ENCODE measurements at regions not wholly inside any gene's neighbourhood (a gene's known extent, or its start where the extent isn't known, plus 50 kb on each side); places are given as distances from the start of the nearest gene placed in this dataset.

DNA sequence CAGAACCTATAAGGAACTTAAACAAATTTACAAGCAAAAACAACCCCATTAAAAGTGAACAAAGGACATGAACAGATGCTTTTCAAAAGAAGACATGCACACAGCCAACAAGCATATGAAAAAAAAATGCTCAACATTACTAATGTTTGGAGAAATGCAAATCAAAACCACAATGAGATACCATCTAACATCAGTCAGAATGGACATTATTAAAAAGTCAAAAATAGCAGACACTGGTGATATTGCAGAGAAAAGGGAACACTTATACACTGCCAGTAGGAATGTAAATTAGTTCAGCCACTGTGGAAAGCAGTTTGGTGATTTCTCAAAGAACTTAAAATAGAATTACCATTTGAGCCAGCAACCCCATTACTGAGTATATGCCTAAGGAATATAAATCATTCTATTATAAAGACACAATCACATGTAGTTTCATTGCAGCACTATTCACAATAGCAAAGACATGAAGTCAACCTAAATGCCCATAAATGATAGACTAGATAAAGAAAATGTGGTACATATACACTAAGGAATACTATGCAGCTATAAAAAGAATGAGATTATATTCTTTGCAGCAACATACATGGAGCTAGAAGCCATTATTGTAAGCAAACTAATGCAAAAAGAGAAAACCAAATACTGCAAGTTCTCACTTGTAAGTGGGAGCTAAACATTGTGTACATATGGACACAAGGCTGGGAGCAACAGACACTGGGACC is 1509.4 kb downstream of the TECRL start:
- Mint-ChIP-seq H3K36me3 (ENCODE audit: low read depth) (no peaks in the 10 kb centered on the region), H3K27ac (no peak overlapping the region), H3K4me3 (no peak overlapping the region), H3K4me1 (ENCODE audit: low read depth) (no peaks in the 10 kb centered on the region), H3K27me3 (no peaks in the 10 kb centered on the region), H3K9me3 (peaks cover 29% of the 10 kb centered on the region)
- intact Hi-C loops (cut with micrococcal nuclease), result no loop called here

DNA sequence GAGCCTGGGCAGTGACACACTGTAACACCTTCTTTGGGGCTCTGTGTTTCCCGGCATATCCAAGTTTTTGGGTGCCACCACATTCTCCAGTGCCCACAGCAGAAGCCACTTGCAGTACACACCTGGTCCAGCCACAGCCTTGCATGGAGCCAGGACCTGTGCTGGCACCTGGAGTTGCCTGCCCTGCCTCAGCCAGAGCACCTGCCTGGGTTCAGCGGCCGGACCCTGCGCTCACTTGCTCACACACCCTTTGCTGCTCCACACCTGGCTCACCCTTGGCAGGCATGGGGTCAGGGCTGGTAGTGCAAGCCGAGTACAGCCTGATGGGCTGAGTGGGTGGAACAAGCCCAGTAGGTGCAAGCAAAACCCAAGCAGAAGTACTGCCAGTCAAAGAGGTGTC is 1511.1 kb downstream of the TECRL start:
- Mint-ChIP-seq H3K27ac (no peak overlapping the region), H3K36me3 (ENCODE audit: low read depth) (no peaks in the 10 kb centered on the region), H3K4me3 (no peak overlapping the region), H3K4me1 (ENCODE audit: low read depth) (no peaks in the 10 kb centered on the region), H3K27me3 (no peaks in the 10 kb centered on the region), H3K9me3 (peaks cover 29% of the 10 kb centered on the region)
- intact Hi-C loops (cut with micrococcal nuclease), result no loop called here

DNA sequence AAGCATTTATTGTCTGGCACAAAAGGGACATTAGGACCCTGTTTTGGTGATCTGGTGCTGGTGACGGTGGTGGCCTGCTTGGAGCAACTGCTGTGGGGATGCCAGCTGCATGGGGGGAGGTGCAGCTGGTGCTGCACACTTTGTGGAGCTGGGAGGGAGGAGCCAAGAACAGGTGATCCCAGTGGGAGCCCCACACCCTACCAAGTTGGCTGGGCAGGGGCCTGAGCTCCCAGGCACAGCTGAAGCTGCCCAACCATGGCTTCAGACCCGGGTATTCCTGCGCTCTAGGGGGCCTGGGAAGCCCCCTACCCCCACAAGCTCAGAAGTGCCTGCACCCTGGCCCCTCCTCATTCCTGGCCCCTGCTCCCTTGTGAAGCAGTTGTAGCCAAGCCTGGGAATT is 1512.5 kb downstream of the TECRL start:
- Mint-ChIP-seq H3K9me3 (peaks cover 24% of the 10 kb centered on the region), H3K4me1 (ENCODE audit: low read depth) (no peaks in the 10 kb centered on the region), H3K4me3 (no peak overlapping the region)

DNA sequence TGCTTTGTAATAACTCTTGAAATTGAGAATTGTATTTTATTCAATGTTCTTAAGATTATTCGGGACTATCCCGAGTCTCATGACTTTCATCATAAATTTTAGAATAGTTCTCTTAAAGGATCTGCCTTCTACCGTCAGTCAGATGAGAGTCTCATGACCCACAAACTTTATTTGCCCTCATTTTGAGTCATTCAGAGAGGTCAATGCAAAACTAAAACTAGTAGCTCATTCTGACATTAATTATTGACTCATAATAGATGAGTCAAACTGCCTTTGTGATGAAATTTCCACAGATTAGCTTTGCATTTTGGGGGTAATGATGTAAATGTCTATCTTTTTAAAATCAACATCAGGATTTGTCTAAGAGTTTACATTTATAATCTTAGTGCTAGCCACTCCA is 1527.3 kb downstream of the TECRL start:
- Mint-ChIP-seq H3K27ac (no peak overlapping the region), H3K36me3 (ENCODE audit: low read depth) (no peaks in the 10 kb centered on the region), H3K9me3 (peaks cover 2% of the 10 kb centered on the region), H3K4me1 (ENCODE audit: low read depth) (no peaks in the 10 kb centered on the region), H3K27me3 (no peaks in the 10 kb centered on the region), H3K4me3 (no peak overlapping the region)
- intact Hi-C loops (cut with micrococcal nuclease), result no loop called here

More for the DNA sequence above, 1512.5 kb downstream of the TECRL start:
- H3K36me3 Mint-ChIP-seq (ENCODE audit: low read depth), result no peaks in the 10 kb centered on the region
- H3K27me3 Mint-ChIP-seq, result no peaks in the 10 kb centered on the region
- no peak overlapping the region for H3K27ac Mint-ChIP-seq
- intact Hi-C loops (cut with micrococcal nuclease), result no loop called here

- Mint-ChIP-seq H3K9me3 (peaks cover 5% of the 10 kb centered on the region), H3K27me3 (no peaks in the 10 kb centered on the region), H3K4me3 (no peak overlapping the region), H3K27ac (no peak overlapping the region), H3K36me3 (ENCODE audit: low read depth) (no peaks in the 10 kb centered on the region), H3K4me1 (ENCODE audit: low read depth) (no peaks in the 10 kb centered on the region)
- intact Hi-C loops (cut with micrococcal nuclease), result no loop called here
Measured at GRCh38 chr4:62881210-62881609, 1528.0 kb downstream of the TECRL start.

DNA sequence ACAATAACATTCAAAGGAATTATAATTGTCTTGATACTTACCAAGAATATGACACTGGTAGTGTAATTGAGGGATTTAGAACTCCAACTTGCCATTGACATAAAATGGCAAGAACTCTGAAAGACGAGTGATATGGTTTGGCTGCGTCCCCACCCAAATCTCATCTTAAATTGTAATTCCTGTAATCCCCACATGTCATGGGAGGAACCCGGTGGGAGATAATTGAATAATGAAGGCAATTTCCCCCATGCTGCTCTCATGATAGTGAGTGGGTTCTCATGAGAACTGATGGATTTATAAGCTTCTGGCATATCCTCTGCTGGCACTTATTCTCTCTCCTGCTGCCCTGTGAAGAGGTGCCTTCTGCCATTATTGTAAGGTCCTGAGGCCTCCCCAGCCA is 1536.4 kb downstream of the TECRL start:
- intact Hi-C loops (cut with micrococcal nuclease), result no loop called here
- Mint-ChIP-seq H3K9me3 (peaks cover 14% of the 10 kb centered on the region), H3K4me1 (ENCODE audit: low read depth) (no peaks in the 10 kb centered on the region), H3K36me3 (ENCODE audit: low read depth) (no peaks in the 10 kb centered on the region), H3K27me3 (no peaks in the 10 kb centered on the region), H3K4me3 (no peak overlapping the region), H3K27ac (no peak overlapping the region)

DNA sequence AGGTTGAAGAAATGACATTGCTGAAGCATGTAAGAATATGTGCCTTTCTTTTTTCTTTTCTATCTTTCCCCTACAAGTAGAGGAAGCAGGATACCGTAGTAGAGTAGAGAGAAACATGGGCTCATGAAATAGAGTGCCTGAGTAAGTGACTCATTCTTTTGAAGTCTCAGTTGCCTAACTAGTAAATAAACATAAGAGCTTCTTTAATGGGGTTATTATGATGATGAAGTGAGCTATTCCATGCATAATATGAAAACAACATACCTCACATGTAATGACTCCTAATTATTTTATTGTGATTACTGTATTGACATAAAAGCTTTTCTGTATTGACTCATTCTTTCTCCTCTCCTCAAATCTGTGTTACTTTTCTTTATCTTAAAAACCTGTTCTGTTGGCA is 1538.2 kb downstream of the TECRL start:
- Mint-ChIP-seq H3K36me3 (ENCODE audit: low read depth) (no peaks in the 10 kb centered on the region), H3K9me3 (peaks cover 9% of the 10 kb centered on the region), H3K27me3 (no peaks in the 10 kb centered on the region), H3K4me1 (ENCODE audit: low read depth) (no peaks in the 10 kb centered on the region), H3K27ac (no peak overlapping the region), H3K4me3 (no peak overlapping the region)
- intact Hi-C loops (cut with micrococcal nuclease), result no loop called here

GRCh38 chr4:62870451-62870850 is 1538.8 kb downstream of the TECRL start:
- H3K36me3 Mint-ChIP-seq (ENCODE audit: low read depth), result no peaks in the 10 kb centered on the region
- H3K4me3 Mint-ChIP-seq, result no peak overlapping the region
- intact Hi-C loops (cut with micrococcal nuclease), result no loop called here
- H3K4me1 Mint-ChIP-seq (ENCODE audit: low read depth), result no peaks in the 10 kb centered on the region
- no peaks in the 10 kb centered on the region for H3K27me3 Mint-ChIP-seq
- no peak overlapping the region for H3K27ac Mint-ChIP-seq
- peaks cover 7% of the 10 kb centered on the region for H3K9me3 Mint-ChIP-seq

- no peaks in the 10 kb centered on the region for H3K36me3 Mint-ChIP-seq (ENCODE audit: low read depth)
- no peaks in the 10 kb centered on the region for H3K9me3 Mint-ChIP-seq
- no peaks in the 10 kb centered on the region for H3K4me1 Mint-ChIP-seq (ENCODE audit: low read depth)
- H3K27ac Mint-ChIP-seq, result no peak overlapping the region
- no peak overlapping the region for H3K4me3 Mint-ChIP-seq
- intact Hi-C loops (cut with micrococcal nuclease), result no loop called here
- H3K27me3 Mint-ChIP-seq, result no peaks in the 10 kb centered on the region
Measured at GRCh38 chr4:62865261-62865660, 1544.0 kb downstream of the TECRL start.

- Mint-ChIP-seq H3K27me3 (no peaks in the 10 kb centered on the region), H3K36me3 (ENCODE audit: low read depth) (no peaks in the 10 kb centered on the region), H3K27ac (no peak overlapping the region), H3K9me3 (peaks cover 6% of the 10 kb centered on the region), H3K4me1 (ENCODE audit: low read depth) (no peaks in the 10 kb centered on the region), H3K4me3 (no peak overlapping the region)
- intact Hi-C loops (cut with micrococcal nuclease), result no loop called here
Measured at GRCh38 chr4:62849696-62850095, 1559.6 kb downstream of the TECRL start.

- Mint-ChIP-seq H3K4me3 (no peak overlapping the region), H3K36me3 (ENCODE audit: low read depth) (no peaks in the 10 kb centered on the region), H3K9me3 (peaks cover 42% of the 10 kb centered on the region), H3K27ac (no peak overlapping the region), H3K4me1 (ENCODE audit: low read depth) (no peaks in the 10 kb centered on the region), H3K27me3 (no peaks in the 10 kb centered on the region)
- intact Hi-C loops (cut with micrococcal nuclease), result no loop called here
Measured at GRCh38 chr4:62835631-62836030, 1573.6 kb downstream of the TECRL start.

GRCh38 chr4:62822306-62822705 is 1586.9 kb downstream of the TECRL start:
- Mint-ChIP-seq H3K27me3 (no peaks in the 10 kb centered on the region), H3K4me1 (ENCODE audit: low read depth) (no peaks in the 10 kb centered on the region), H3K27ac (no peak overlapping the region), H3K9me3 (peaks cover 34% of the 10 kb centered on the region), H3K36me3 (ENCODE audit: low read depth) (no peaks in the 10 kb centered on the region), H3K4me3 (no peak overlapping the region)
- intact Hi-C loops (cut with micrococcal nuclease), result no loop called here

DNA sequence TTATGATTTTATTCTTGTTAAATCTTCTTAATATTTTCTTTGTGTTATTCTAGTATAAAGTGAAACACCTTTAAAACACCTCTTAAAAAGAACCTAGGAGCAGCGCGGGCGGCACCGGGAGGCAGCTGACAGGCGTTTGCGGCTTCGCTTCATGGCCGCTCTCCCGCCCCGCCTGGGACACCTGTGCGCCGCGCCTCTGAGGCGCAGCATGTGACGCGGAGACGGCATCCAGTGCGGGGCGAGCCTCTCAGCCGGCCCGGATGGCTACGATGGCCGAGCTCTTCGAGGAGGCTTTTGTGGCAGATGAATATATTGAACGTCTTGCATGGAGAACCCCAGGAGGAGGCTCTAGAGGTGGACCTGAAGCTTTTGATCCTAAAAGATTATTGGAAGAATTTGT is 1592.7 kb downstream of the TECRL start:
- H3K9me3 Mint-ChIP-seq, result peaks cover 13% of the 10 kb centered on the region
- H3K4me3 Mint-ChIP-seq, result no peak overlapping the region
- H3K4me1 Mint-ChIP-seq (ENCODE audit: low read depth), result no peaks in the 10 kb centered on the region
- no peaks in the 10 kb centered on the region for H3K36me3 Mint-ChIP-seq (ENCODE audit: low read depth)
- intact Hi-C loops (cut with micrococcal nuclease), result no loop called here
- no peak overlapping the region for H3K27ac Mint-ChIP-seq
- H3K27me3 Mint-ChIP-seq, result peaks cover 5% of the 10 kb centered on the region

- no peaks in the 10 kb centered on the region for H3K36me3 Mint-ChIP-seq (ENCODE audit: low read depth)
- no peak overlapping the region for H3K4me3 Mint-ChIP-seq
- no peak overlapping the region for H3K27ac Mint-ChIP-seq
- intact Hi-C loops (cut with micrococcal nuclease), result no loop called here
- H3K9me3 Mint-ChIP-seq, result peaks cover 8% of the 10 kb centered on the region
- H3K27me3 Mint-ChIP-seq, result peaks cover 5% of the 10 kb centered on the region
- H3K4me1 Mint-ChIP-seq (ENCODE audit: low read depth), result no peaks in the 10 kb centered on the region
Measured at GRCh38 chr4:62814510-62815047, 1594.7 kb downstream of the TECRL start.

GRCh38 chr4:62806816-62807215 is 1602.4 kb downstream of the TECRL start:
- no peaks in the 10 kb centered on the region for H3K27me3 Mint-ChIP-seq
- H3K4me3 Mint-ChIP-seq, result no peak overlapping the region
- no peaks in the 10 kb centered on the region for H3K4me1 Mint-ChIP-seq (ENCODE audit: low read depth)
- peaks cover 34% of the 10 kb centered on the region for H3K9me3 Mint-ChIP-seq
- H3K27ac Mint-ChIP-seq, result no peak overlapping the region
- intact Hi-C loops (cut with micrococcal nuclease), result no loop called here
- H3K36me3 Mint-ChIP-seq (ENCODE audit: low read depth), result no peaks in the 10 kb centered on the region
